GM23338 (cell line): ENCODE measurements at regions not wholly inside any gene's neighbourhood (a gene's known extent, or its start where the extent isn't known, plus 50 kb on each side); places are given as distances from the start of the nearest gene placed in this dataset.

ENCODE experiments used
- ATAC-seq: fragments of 200-7000 bp; cut with Tn5 transposase; 3 replicates; pipeline ENCODE4 v1.9.1; 2020
- DNase-seq: peaks from one replicate; pipeline ENCODE4 v3.0.0-alpha.2; 2015; ENCODE audit warnings: low spot score
- H2AFZ ChIP-seq: fragments of 200-600 bp; sonication (generic); 2 replicates; pipeline ENCODE4 v1.8.0; 2016; ENCODE audit warnings: antibody characterized with exemption, mild to moderate bottlenecking, moderate library complexity
- H3F3A ChIP-seq: fragments of 200-600 bp; sonication (generic); replicated peaks from 2 replicates; pipeline ENCODE4 v1.8.0; 2017; ENCODE audit warnings: antibody characterized with exemption, mixed run types, low read depth
- H3K27ac ChIP-seq: fragments of 200-600 bp; sonication (generic); 2 replicates; pipeline ENCODE4 v1.6.1; 2016; ENCODE audit warnings: low read depth
- H3K27me3 ChIP-seq: fragments of 200-600 bp; sonication (generic); 2 replicates; pipeline ENCODE4 v1.8.0; 2016; ENCODE audit warnings: mild to moderate bottlenecking, mixed run types, moderate library complexity; ENCODE audit not compliant: insufficient read depth
- H3K36me3 ChIP-seq: fragments of 200-600 bp; sonication (generic); 2 replicates; pipeline ENCODE4 v1.8.0; 2016; ENCODE audit warnings: mild to moderate bottlenecking; ENCODE audit not compliant: insufficient read depth
- H3K4me1 ChIP-seq: fragments of 200-600 bp; sonication (generic); 2 replicates; pipeline ENCODE4 v1.8.0; 2016; ENCODE audit warnings: mild to moderate bottlenecking, moderate library complexity; ENCODE audit not compliant: insufficient read depth
- H3K4me2 ChIP-seq: fragments of 200-600 bp; sonication (generic); 2 replicates; pipeline ENCODE4 v1.7.1; 2017; ENCODE audit warnings: mixed run types
- H3K4me3 ChIP-seq: fragments of 200-600 bp; sonication (generic); 2 replicates; pipeline ENCODE4 v1.6.1; 2016; ENCODE audit warnings: mixed run types
- H3K79me2 ChIP-seq: fragments of 200-600 bp; sonication (generic); replicated peaks from 2 replicates; pipeline ENCODE4 v1.8.0; 2017; ENCODE audit warnings: mild to moderate bottlenecking; ENCODE audit not compliant: insufficient read depth
- H3K9me2 ChIP-seq: fragments of 200-600 bp; sonication (generic); 2 replicates; pipeline ENCODE4 v1.8.0; 2017; ENCODE audit not compliant: insufficient read depth
- H4K20me1 ChIP-seq: fragments of 200-600 bp; sonication (generic); replicated peaks from 2 replicates; pipeline ENCODE4 v1.8.0; 2017; ENCODE audit warnings: mild to moderate bottlenecking; ENCODE audit not compliant: insufficient read depth
- H3K27ac Mint-ChIP-seq: 2 replicates; pipeline ENCODE4 v1.8.0; 2020; ENCODE audit warnings: inconsistent platforms, mild to moderate bottlenecking, moderate library complexity, mixed read lengths
- H3K27me3 Mint-ChIP-seq: 3 replicates; pipeline ENCODE4 v1.8.0; 2022; ENCODE audit warnings: low read depth, mild to moderate bottlenecking, moderate library complexity, mixed read lengths, inconsistent platforms; ENCODE audit not compliant: insufficient read depth, poor library complexity
- H3K36me3 Mint-ChIP-seq: 3 replicates; pipeline ENCODE4 v1.8.0; 2021; ENCODE audit warnings: low read depth, mild to moderate bottlenecking, inconsistent platforms, moderate library complexity, mixed read lengths
- H3K4me1 Mint-ChIP-seq: 3 replicates; pipeline ENCODE4 v1.8.0; 2020; ENCODE audit warnings: mild to moderate bottlenecking, inconsistent platforms, mixed read lengths
- H3K4me3 Mint-ChIP-seq: 3 replicates; pipeline ENCODE4 v1.8.0; 2021; ENCODE audit warnings: moderate library complexity, mild to moderate bottlenecking, inconsistent platforms, mixed read lengths
- H3K9me3 Mint-ChIP-seq: 3 replicates; pipeline ENCODE4 v1.8.0; 2020; ENCODE audit warnings: moderate library complexity, mild to moderate bottlenecking, inconsistent platforms, mixed read lengths
- CREB1 ChIP-seq: fragments of 250-450 bp; sonication (Bioruptor Pico); IDR thresholded peaks from 2 replicates; pipeline ENCODE4 v1.5.0; 2020; ENCODE audit warnings: low read depth, mild to moderate bottlenecking, moderate library complexity
- CTCF ChIP-seq, 2 experiments: fragments of 200-600 bp in 1 of 2; sonication (generic) in 1 of 2; conservative IDR thresholded peaks; 2 replicates each; pipeline versions ENCODE4 v1.5.1 to v1.6.1; 2016 to 2017; ENCODE audit warnings: antibody characterized with exemption in 2 of 2, low read depth in 2 of 2, mild to moderate bottlenecking in 2 of 2, moderate library complexity in 1 of 2
- ETS1 ChIP-seq: IDR thresholded peaks from 2 replicates; pipeline ENCODE4 v1.6.1; 2016; ENCODE audit warnings: antibody characterized with exemption
- EZH2 ChIP-seq: fragments of 200-600 bp; sonication (generic); IDR thresholded peaks from one replicate; pipeline ENCODE4 v1.8.0; 2017; ENCODE audit warnings: antibody characterized with exemption, mild to moderate bottlenecking, low read depth; ENCODE audit not compliant: unreplicated experiment
- EZH2phosphoT487 ChIP-seq: fragments of 200-600 bp; sonication (generic); IDR thresholded peaks from one replicate; pipeline ENCODE4 v1.8.1; 2018; ENCODE audit warnings: antibody characterized with exemption; ENCODE audit not compliant: unreplicated experiment
- JUNB ChIP-seq: IDR thresholded peaks from one replicate; pipeline ENCODE4 v1.6.1; 2016; ENCODE audit warnings: antibody characterized with exemption; ENCODE audit not compliant: unreplicated experiment
- NANOG ChIP-seq: IDR thresholded peaks from 2 replicates; pipeline ENCODE4 v1.6.1; 2016; ENCODE audit warnings: antibody characterized with exemption, borderline replicate concordance
- POLR2AphosphoS5 ChIP-seq: IDR thresholded peaks from 2 replicates; pipeline ENCODE4 v1.6.1; 2016; ENCODE audit warnings: antibody characterized with exemption, low read depth
- STAT1 ChIP-seq: IDR thresholded peaks from one replicate; pipeline ENCODE4 v1.6.1; 2016; ENCODE audit warnings: antibody characterized with exemption; ENCODE audit not compliant: unreplicated experiment
- ZNF331 ChIP-seq: fragments of 250-450 bp; sonication (Bioruptor Pico); IDR thresholded peaks from 2 replicates; pipeline ENCODE4 v1.5.0; 2020; ENCODE audit warnings: low read depth, mild to moderate bottlenecking, moderate library complexity
- ZNF462 ChIP-seq: fragments of 250-450 bp; sonication (Bioruptor Pico); IDR thresholded peaks from 2 replicates; pipeline ENCODE4 v1.5.0; 2020; ENCODE audit warnings: mild to moderate bottlenecking, moderate library complexity
- TF ChIP-seq, protein P1 (sequence below): IDR thresholded peaks from one replicate; pipeline ENCODE4 v1.6.1; 2018; ENCODE audit warnings: antibody characterized with exemption; ENCODE audit not compliant: unreplicated experiment

- TF ChIP-seq ETS1 (no peak), POLR2AphosphoS5 (no peak), EZH2phosphoT487 (no peak), CTCF (conservative IDR thresholded peaks at IDR 0.05; ENCODE audit: low read depth in 2 of 2) (no peak), EZH2 (no peak)
Observed at GRCh38 chr7:153564391-153564790, 487.8 kb upstream of the DPP6 start (continued).

- H3K79me2 ChIP-seq: no peaks in the 10 kb centered on the region
- Mint-ChIP-seq H3K4me1 (no peaks in the 10 kb centered on the region), H3K27ac (no peak overlapping the region), H3K9me3 (peaks cover 99% of the 10 kb centered on the region), H3K4me3 (no peak overlapping the region), H3K27me3 (peaks cover 6% of the 10 kb centered on the region), H3K36me3 (peaks cover 45% of the 10 kb centered on the region)
- no peaks in the 10 kb centered on the region for H3K4me1 ChIP-seq
- H3F3A ChIP-seq: no peaks in the 10 kb centered on the region
- no peaks in the 10 kb centered on the region for H3K27me3 ChIP-seq
- no peak overlapping the region for H3K4me3 ChIP-seq
- H4K20me1 ChIP-seq: no peaks in the 10 kb centered on the region
- H2AFZ ChIP-seq: no peak overlapping the region
- H3K9me2 ChIP-seq: no peaks in the 10 kb centered on the region
- no peak overlapping the region for H3K4me2 ChIP-seq
- DNase-seq (no peak), ATAC-seq (no peak)
- no peak overlapping the region for H3K27ac ChIP-seq
- TF ChIP-seq EZH2: no peak
- no peak for TF ChIP-seq JUNB
- TF ChIP-seq NANOG: no peak
- no peak for TF ChIP-seq ZNF462 (CRISPR knock-in tag)
- TF ChIP-seq ZNF331 (CRISPR knock-in tag): no peak
- TF ChIP-seq STAT1: no peak
- no peak for TF ChIP-seq CREB1
- TF ChIP-seq, protein P1, sequence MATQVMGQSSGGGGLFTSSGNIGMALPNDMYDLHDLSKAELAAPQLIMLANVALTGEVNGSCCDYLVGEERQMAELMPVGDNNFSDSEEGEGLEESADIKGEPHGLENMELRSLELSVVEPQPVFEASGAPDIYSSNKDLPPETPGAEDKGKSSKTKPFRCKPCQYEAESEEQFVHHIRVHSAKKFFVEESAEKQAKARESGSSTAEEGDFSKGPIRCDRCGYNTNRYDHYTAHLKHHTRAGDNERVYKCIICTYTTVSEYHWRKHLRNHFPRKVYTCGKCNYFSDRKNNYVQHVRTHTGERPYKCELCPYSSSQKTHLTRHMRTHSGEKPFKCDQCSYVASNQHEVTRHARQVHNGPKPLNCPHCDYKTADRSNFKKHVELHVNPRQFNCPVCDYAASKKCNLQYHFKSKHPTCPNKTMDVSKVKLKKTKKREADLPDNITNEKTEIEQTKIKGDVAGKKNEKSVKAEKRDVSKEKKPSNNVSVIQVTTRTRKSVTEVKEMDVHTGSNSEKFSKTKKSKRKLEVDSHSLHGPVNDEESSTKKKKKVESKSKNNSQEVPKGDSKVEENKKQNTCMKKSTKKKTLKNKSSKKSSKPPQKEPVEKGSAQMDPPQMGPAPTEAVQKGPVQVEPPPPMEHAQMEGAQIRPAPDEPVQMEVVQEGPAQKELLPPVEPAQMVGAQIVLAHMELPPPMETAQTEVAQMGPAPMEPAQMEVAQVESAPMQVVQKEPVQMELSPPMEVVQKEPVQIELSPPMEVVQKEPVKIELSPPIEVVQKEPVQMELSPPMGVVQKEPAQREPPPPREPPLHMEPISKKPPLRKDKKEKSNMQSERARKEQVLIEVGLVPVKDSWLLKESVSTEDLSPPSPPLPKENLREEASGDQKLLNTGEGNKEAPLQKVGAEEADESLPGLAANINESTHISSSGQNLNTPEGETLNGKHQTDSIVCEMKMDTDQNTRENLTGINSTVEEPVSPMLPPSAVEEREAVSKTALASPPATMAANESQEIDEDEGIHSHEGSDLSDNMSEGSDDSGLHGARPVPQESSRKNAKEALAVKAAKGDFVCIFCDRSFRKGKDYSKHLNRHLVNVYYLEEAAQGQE: no peak
- TF ChIP-seq EZH2phosphoT487: no peak
- no peak for TF ChIP-seq ETS1
- no peaks in the 10 kb centered on the region; the same call in 1 of the 2 replicates for H3K36me3 ChIP-seq
Observed at GRCh38 chr7:153566324-153566723, 485.9 kb upstream of the DPP6 start.
